GM03348 (cell line): ENCODE measurements at regions not wholly inside any gene's neighbourhood (a gene's known extent, or its start where the extent isn't known, plus 50 kb on each side); places are given as distances from the start of the nearest gene placed in this dataset.

Experiments
- DNase-seq: peaks from one replicate; pipeline ENCODE4 v3.0.0; 2012; ENCODE audit warnings: low spot score

DNA sequence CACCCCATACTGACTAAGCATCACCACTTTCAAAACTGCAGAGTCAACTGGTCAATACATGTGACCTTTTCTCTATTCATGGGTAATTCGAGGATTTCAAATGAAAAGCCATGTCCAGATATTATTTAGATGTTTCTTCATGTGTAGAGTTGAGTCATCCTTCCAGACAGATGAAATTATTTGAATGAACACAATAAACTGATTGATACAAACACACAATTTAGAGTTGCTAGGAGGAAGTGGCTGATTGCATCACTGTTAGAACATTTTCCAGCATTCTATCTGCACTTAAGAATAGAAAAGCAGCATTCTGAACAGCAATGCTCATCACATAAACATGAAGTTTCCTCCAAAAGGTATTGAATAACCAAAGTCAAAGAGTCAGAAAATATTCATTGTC lies 273.5 kb upstream of the SOX5 start:
- DNase-seq, result no peak

DNA sequence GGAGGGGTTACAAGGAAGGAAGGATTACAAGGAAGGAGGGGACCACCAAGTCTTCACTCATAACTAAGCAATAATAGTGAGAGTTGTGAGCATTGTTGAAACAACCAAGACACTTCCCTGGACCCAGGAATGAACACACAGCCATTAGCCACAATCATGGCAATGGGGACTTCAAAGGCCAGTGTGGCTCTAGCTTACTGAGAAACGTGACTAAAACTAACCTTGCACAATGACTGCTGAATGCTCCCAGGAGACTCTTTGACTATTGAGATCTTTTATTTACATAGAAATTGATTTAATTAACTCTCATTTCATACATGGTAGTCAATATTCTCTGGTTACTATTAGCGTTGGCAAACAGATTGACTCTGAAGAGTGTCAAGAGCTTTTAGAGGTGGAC lies 263.0 kb upstream of the SOX5 start:
- no peak for DNase-seq

DNA sequence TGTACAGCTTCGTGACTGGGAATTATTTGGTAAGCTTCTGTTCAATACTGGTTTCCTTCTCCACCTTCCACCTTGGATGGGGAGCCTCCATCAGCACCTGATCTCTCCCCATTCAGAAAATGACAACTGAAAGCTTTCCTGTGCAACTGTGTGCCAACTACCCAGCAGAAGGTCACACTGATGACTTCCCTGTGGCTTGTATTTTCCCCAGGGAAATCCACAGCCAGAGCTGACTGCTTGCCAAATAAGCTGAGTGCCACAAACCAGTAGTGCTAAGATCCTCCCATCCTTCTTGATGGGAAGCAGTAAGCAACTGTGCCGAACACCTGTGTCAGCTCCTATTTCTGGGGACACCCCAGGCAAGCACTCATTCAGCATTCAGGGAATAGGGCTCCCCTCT lies 257.2 kb upstream of the SOX5 start:
- DNase-seq, result no peak

DNA sequence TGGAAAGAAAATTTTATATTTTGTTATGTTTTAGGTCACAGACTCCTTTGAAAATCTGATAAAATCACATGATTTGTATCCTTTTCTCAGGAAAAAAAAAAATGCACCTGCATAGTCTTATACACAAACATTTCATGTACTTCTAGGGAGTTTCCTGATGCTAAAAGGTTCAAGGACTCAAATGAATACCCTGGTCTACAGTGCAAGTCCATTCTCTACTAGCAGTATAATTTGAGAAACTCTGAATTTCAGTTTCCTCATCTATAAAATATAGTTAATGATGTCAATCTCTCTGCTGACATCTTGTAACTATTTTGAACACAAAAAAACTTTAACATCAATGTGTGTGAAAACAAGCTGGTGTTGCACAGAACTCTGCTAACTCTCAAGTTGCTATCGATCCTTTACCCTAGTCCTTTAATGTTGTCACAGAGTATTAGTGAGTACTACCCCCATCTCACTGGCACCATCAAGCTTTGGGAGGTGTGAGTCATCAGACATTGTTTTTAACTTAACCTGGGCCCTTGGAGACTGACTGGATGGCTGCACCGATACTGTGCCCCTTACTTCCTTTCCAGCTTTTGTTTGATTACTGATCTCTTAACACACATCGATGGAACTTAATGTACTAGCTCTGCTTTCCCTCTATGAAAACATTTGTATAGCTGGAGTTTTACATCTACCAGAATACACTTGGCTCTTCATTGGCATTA lies 251.9 kb upstream of the SOX5 start:
- no peak for DNase-seq

DNA sequence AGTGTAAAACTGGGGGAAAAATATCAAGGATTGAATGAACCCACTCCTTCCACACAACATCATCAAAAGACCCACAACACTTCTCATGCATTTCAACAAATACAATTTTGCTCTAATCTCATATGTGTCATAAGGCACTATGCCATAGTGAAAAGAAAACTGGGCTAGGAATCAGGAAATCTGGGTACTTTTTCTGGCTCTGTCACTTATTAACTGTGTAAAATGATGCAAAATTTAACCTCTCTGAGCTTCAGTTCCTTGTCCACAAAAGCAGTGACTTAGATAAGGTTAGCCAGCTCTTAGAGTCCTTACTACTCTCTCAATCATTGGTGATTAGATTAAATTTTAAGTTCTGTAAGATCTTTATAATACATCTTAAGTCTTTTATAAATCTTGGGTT lies 250.5 kb upstream of the SOX5 start:
- DNase-seq, result no peak

DNA sequence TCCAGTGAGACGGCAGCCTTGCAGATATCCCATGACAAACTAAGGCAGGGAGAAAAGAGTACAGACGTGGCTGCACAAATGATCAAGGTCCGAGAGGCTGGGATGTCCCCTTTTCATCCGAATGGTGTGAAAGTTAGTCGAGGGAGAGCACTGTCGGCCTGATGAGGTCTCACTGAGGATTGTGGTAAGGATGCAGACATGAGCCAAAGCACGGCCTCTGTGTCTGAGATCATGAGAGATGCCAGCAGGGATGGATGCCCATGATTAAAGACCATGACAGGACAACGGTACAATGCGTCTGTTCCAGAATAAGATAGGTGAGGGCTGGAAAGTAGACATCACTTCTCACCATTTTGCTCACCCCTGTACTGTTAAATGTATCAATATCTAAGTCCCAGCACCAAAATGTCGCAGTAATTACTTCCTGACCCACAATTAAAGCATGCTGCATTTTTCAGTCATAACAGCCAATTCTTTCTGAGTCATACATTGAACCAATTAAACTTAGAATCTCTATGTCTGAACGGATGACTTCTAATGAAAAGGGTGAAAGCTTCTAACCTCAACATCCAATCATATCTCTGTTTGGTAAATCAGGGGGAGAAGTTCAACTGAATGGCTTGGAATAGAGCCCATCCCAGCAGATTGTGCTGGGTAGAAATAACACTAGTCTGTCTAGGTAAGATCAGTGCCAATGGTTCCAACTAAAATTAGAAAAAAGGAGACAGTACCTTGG lies 249.6 kb upstream of the SOX5 start:
- no peak for DNase-seq

DNA sequence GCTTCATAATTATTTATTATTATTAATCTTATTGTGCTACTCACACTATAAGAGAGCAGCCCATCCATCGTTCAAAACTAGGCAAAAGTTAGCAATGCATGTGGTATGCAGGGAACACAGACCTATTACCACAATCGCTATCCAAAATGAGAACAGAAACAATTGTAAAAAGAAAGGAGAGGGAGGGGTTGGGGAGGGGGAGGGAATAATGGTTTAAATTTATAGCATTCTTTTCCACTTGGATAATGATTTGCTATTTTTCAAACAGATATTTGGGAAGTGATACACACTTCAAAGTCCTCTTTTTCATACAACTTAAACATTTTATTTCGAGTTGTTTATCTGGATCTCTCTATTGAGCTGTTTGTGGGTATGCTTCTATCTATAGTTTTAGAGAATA lies 248.6 kb upstream of the SOX5 start:
- no peak for DNase-seq

DNA sequence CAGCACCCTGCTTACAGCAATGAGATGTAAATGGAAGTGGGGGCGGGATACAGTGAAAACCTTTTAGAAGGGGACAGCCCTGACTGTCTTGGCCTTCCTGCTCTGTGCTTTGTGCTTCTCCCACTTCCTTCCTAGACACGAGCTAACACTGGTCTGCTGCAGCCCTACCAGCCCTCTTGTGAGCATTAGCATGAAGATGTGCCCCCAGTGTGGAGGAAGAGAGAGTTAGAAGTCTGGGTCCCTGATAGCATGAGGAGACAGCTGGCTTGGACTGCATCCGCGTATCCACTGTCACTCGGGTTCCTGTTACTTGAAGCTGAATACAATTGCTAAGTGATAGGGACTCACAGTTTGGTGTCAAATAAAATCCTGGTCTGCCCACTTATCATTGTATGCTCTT lies 248.1 kb upstream of the SOX5 start:
- no peak for DNase-seq

DNA sequence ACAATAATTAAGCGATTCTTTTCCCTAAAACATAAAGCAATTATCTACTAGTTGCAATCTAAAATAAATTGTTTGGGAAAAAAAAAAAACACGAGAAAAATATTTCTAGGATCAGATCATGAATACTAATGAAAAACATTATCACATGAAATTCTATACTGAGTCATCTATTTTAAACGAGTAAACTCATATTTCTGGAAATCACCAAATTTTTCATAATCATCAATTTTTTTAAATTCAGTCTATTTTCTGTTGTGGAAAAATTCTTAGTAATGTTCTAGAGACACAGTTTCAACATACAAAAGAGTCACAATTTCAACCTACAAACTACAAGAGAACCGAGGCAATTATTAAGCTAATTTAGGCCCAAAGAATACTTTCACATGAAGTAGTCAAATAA lies 245.6 kb upstream of the SOX5 start:
- no peak for DNase-seq

DNA sequence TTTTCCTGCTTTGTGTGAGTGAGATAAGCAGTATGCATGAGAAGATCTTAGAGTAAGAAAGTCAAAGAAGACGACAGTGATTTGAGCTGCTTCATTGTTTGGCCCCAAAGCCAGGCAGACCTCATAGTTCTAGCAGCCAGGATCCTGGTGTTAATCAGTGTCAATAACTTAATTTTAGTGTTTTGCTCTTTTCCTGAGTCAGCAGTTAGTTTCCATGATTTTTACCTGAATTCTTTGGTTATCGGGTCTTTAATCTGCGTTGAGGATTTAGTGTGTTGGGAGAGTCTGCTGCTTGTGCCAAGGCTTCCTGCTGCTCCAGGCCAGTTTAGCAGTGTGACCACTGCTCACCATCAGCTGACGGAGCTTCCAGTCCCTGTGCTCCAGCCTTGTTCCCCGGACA lies 241.6 kb upstream of the SOX5 start:
- DNase-seq, result no peak

DNA sequence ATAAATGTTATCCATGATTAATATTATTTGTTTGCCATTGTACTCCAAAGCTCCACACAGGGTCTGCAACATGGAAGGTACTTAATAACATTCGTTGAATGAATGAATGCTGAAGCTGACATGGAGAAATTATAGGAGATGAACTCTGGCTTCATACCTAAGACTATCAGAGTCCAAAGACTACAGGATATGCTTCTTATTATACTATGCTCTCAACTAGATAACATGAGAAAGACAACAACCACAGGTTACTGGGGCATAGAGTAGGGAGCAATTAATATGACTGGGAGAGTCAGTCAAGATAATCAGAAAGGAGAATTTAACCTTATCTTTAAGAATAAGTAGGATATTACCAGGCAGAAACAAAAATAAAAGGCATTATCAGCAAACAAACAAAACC lies 236.3 kb upstream of the SOX5 start:
- DNase-seq, result no peak

DNA sequence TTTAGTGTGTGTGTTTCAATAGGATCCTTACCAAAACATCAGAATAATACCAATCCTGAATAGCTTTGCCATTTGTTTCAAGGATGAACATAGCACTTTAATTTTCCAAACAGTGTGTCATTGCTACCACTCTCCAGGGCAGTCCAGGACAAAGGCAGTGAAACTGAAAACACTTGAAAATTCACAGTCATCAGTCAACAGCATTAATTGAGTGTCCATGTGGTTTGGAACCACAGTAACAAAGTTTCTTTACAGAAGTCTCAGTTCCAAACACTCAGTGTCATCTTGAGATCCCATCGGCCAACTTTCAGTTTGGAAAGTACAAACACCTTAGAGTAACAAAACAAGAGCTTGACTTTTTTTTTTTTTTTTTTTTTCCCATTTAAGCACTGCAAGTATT lies 228.4 kb upstream of the SOX5 start:
- no peak for DNase-seq

DNA sequence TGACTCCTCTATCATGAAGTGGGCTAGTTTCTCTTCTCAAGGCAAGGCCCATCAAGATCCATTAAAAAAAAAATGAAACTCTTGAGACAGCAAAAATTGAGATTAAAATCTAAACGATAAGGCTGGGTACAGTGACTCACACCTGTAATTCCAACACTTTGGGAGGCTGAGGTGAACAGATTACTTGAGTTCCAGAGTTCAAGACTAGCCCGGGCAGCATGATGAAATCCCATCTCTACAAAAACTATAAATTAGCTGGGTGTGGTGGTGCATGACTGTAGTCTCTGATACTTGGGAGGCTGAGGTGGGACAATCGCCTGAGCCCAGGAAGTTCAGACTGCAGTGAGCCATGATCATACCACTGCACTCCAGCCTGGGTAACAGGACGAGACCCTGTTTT lies 226.5 kb upstream of the SOX5 start:
- DNase-seq, result no peak

DNA sequence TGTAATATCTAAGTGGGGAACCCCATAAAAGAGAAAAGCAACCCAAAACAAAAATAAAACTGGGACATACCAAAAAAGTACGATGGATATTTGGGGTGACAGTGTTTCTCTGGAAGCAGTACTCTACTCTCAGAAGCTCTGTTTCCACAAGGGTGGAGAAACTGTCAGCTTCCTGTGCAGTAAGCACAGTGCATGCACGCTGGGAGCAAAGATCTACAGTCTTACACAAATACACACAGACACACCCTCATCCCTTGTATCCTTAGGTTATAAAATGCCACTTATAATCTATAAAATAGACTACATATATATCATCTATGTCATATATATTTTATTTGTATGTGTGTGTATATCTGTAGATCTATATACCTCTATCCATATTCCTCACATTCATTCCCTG lies 225.8 kb upstream of the SOX5 start:
- DNase-seq, result no peak

DNA sequence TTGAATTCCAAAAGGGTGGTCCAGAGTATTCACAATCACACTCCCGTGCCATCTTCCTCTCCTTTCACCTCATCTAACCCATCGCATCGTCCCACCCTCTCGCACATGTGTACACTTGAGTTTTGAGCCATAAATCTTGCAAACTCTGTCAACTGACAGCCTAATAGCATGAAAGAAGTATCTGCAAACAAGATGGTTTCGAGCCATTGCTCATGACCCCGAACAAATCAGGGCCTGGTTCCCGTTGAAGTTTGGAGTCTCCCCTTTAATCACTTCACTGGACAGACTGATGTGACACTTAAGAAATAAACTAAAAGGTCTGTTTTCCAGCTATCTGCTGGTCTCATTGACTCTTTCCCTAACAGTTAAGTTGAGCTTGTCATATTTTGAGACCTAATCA lies 223.6 kb upstream of the SOX5 start:
- no peak for DNase-seq

DNA sequence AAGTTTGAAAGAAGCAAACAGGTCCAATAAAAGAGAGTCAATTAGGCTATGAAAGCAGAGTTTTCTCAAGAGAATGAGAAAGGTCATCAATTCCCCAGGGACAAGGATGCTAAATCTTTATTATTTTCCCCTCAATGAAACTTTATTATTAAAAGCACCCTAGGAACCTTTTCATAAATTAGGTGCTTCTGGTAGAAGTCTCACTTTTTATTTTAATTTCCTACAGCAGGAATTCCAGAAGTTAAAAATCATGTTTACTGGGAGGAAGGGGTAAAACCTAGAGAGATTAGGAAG lies 223.2 kb upstream of the SOX5 start:
- DNase-seq, result no peak

DNA sequence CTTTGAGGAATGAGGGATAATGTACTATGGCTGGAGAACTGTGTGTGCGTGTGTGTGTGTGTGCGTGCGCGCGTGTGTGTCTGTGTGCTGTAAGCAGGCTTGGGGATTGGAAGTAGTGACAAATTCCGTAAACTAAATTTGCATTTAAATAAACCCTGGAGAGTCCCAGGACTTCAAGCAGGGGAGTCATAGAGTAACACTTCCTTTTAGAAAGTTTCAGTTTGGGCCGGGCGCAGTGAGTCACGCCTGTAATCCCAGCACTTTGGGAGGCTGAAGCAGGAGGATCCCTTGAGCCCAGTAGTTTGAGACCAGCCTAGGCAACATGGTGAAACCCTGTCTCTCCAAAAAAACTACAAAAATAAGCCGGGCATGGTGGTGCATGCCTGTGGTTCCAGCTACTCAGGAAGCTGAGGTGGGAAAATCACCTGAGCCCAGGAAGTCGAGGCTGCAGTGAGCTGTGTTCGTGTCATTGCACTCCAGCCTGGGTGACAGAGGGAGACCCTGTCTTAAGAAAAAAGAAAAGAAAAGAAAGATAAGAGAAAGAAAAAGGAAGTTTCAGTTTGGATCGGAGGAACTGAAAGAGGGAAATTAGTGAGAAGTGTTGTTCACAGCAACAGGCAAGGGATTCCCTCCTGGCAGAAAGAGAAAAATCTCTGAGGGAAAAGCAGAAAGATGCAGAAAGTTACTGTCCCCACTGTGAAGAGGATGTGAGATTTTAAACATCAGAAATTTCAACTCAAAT lies 222.7 kb upstream of the SOX5 start:
- DNase-seq, result no peak

DNA sequence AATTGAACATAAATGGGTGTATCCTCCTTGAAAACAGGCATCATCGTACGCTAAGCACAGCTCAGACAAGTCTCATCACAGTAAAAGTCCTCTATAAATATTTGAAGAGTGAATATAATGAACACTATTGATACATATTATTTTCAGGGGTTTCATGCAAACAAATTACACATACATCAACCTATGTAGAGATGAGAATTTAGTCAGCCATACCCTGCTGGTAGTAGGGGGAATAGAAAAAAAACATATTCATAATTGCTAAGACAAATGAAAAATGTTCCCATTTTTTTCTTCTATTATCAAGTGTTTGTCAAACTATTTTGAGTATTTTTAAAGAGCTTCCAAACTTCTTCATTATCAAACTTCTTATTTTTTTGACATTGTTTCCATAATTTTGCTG lies 205.6 kb upstream of the SOX5 start:
- no peak for DNase-seq

DNA sequence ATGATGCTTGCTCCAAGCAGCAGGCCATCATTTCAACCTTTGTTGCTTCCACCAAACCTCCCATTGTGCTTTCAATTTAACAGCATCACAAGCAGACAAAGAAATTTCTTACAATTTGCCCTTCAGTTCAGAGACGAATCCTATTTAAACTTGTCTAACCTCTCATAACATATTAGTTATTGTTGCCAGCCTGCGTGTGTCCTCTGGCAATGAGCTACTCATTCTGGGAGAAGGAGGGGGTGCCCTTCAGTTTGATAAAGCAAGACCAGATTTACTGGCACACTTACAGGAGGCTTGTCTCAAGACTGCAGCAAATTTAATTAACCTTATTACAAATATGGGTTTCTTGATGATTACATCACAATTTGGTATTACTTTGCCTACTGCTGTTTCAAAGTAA lies 203.6 kb upstream of the SOX5 start:
- no peak for DNase-seq

DNA sequence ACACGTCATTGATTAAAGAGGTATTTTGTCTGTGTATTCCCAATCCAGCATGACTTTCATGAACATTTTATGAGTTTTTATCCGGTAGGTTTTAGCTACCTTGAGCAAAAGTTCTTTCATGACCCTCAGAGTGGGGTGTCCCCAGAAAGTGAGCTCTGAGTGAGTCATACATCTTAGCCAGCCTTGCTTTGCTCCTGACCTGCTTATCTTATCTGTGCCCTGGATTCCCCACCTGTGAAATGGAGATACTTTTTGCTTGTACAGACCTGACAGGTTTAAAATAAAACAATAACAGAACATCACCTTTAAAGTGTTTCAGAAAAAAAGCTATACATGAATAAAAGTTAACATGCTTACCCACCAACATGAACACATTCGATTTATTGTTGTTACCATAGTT lies 202.8 kb upstream of the SOX5 start:
- DNase-seq, result no peak

DNA sequence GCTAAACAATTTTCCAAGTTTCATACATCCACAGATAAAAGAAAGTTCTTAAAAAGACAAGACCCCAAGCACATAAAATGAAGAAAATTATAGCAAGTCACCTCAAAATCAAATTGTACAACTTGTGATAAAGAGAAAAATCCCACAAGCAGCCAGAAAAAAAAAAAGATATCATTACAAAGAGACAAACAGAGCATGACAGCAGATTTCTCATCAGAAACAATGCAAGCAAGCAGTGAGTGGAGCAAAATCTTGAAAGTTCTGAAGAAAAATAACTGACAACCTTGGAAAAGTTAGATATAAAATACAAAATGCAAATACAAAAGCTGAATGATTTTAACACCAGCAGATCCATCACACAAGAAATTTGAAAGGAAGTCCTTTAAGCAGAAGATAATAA lies 194.5 kb upstream of the SOX5 start:
- DNase-seq, result no peak

DNA sequence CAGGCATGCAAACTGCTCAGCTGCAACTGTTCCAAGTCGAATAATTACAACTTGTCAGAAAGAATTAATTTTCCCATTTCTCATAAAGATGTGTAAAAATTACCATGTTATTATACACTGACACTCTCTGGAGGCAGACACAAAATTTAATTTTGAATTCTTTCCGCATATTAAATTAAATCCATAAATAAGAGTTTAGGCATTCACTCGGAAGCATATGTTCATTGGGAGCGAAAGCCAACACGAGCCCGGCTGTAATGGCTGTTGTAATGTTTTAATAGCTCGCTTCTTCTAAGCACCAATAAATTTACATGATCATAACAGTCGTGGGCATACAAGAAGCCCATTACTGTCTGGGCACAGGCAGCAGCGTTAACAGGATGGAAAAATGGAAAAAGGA lies 189.6 kb upstream of the SOX5 start:
- DNase-seq, result no peak

DNA sequence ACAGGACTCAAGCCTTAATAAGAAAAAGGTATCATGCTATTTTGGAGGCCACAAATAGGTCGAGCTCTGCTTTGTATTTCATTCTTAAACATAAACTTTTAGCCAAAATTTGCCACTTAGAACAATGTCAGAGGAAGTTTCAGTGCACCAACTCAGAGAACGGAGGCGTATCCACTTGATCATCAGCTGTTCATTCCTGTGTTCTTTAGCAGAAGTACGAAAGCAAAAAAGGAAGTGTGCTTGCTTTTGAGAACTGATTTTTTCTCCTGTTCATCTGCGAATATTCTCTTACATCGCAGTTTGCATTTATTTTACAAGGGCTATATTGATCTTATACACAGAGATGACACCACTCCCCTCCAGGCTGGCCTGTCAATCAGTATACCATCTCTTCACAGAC lies 188.6 kb upstream of the SOX5 start:
- DNase-seq, result no peak
